IMR-90 (cell line): ENCODE measurements at regions not wholly inside any gene's neighbourhood (a gene's known extent, or its start where the extent isn't known, plus 50 kb on each side); places are given as distances from the start of the nearest gene placed in this dataset.

ENCODE experiments used
- ATAC-seq: fragments of 200-7000 bp; cut with Tn5 transposase; 2 replicates; pipeline ENCODE4 v1.9.1; 2020; ENCODE audit warnings: low read depth, mild to moderate bottlenecking, moderate library complexity
- BruUV-seq: library from RNA; stranded (reverse); fragments of 400-500 nt; replicated peaks from 2 replicates; lab custom pipeline; 2021; lab: Mats Ljungman, UMichigan
- CTCF ChIA-PET: fragments of 300-600 bp; formaldehyde crosslinking; extraction: SDS; loops from one replicate; lab custom pipeline; 2021; ENCODE audit warnings: antibody characterized with exemption; lab: Yijun Ruan, JAX
- POLR2A ChIA-PET: fragments of 300-600 bp; sonication (Branson Sonifier 250); formaldehyde crosslinking; loops from one replicate; lab custom pipeline; 2022; ENCODE audit warnings: antibody characterized with exemption; ENCODE audit not compliant: unreplicated experiment; lab: Charles Lee
- DNase-seq: peaks from one replicate; pipeline ENCODE4 v3.0.0; 2013
- H2AFZ ChIP-seq: replicated peaks from 2 replicates; pipeline ENCODE3; 2013; ENCODE audit warnings: low read length, mild to moderate bottlenecking; ENCODE audit not compliant: poor library complexity
- H2AK5ac ChIP-seq: 2 replicates; pipeline ENCODE4 v1.6.1; 2013; ENCODE audit warnings: low read depth, low read length, inconsistent platforms
- H2AK9ac ChIP-seq: replicated peaks from 2 replicates; pipeline ENCODE3; 2013; ENCODE audit warnings: mild to moderate bottlenecking, low read depth, low read length, moderate library complexity; ENCODE audit not compliant: poor library complexity
- H2BK120ac ChIP-seq: 2 replicates; pipeline ENCODE4 v1.6.1; 2013; ENCODE audit warnings: low read depth, low read length, inconsistent platforms
- H2BK15ac ChIP-seq: 3 replicates; pipeline ENCODE4 v1.6.1; 2013; ENCODE audit warnings: low read depth, low read length, inconsistent platforms
- H2BK20ac ChIP-seq: 2 replicates; pipeline ENCODE4 v1.6.1; 2013; ENCODE audit warnings: low read depth, mild to moderate bottlenecking, inconsistent platforms, low read length, moderate library complexity
- H2BK5ac ChIP-seq: 2 replicates; pipeline ENCODE4 v1.6.1; 2013; ENCODE audit warnings: mild to moderate bottlenecking, low read depth, low read length, inconsistent platforms; ENCODE audit not compliant: poor library complexity, severe bottlenecking
- H3K14ac ChIP-seq: replicated peaks from 2 replicates; pipeline ENCODE4 v1.6.1; 2013; ENCODE audit warnings: low read depth, low read length, inconsistent platforms
- H3K18ac ChIP-seq: 2 replicates; pipeline ENCODE4 v1.6.1; 2013; ENCODE audit warnings: low read depth, low read length, control low read depth
- H3K23ac ChIP-seq: 2 replicates; pipeline ENCODE4 v1.6.1; 2013; ENCODE audit warnings: low read depth, low read length, inconsistent platforms
- H3K27ac ChIP-seq: 2 replicates; pipeline ENCODE4 v1.5.1; 2013; ENCODE audit warnings: mild to moderate bottlenecking, control low read depth, low read length; ENCODE audit not compliant: insufficient read depth
- H3K27me3 ChIP-seq: 2 replicates; pipeline ENCODE4 v1.6.1; 2013; ENCODE audit warnings: low read length; ENCODE audit not compliant: control insufficient read depth, insufficient read depth
- H3K36me3 ChIP-seq: 2 replicates; pipeline ENCODE4 v1.6.1; 2013; ENCODE audit warnings: low read length, mixed read lengths; ENCODE audit not compliant: control insufficient read depth, insufficient read depth
- H3K4ac ChIP-seq: 2 replicates; pipeline ENCODE4 v1.6.1; 2013; ENCODE audit warnings: low read depth, low read length, inconsistent platforms
- H3K4me1 ChIP-seq: 2 replicates; pipeline ENCODE4 v1.6.1; 2013; ENCODE audit warnings: low read length, mixed read lengths; ENCODE audit not compliant: control insufficient read depth, insufficient read depth
- H3K4me2 ChIP-seq: 2 replicates; pipeline ENCODE4 v1.6.1; 2013; ENCODE audit warnings: low read depth, mild to moderate bottlenecking, control low read depth, low read length, moderate library complexity
- H3K4me3 ChIP-seq: 2 replicates; pipeline ENCODE4 v1.5.1; 2013; ENCODE audit warnings: low read depth, mild to moderate bottlenecking, control low read depth, low read length, moderate library complexity; ENCODE audit not compliant: insufficient read depth
- H3K56ac ChIP-seq: 2 replicates; pipeline ENCODE4 v1.6.1; 2013; ENCODE audit warnings: low read length, inconsistent platforms; ENCODE audit not compliant: insufficient read depth; ENCODE audit errors: extremely low read depth
- H3K79me1 ChIP-seq, 2 experiments: 2 replicates each; pipeline ENCODE4 v1.6.1; 2013; ENCODE audit warnings: low read length in 2 of 2, inconsistent platforms in 1 of 2, low read depth in 1 of 2
- H3K9ac ChIP-seq: 2 replicates; pipeline ENCODE4 v1.6.1; 2013; ENCODE audit warnings: low read depth, low read length, control low read depth
- H3K9me1 ChIP-seq: 2 replicates; pipeline ENCODE4 v1.6.1; 2013; ENCODE audit warnings: low read length, inconsistent platforms; ENCODE audit not compliant: insufficient read depth
- H3K9me3 ChIP-seq: 2 replicates; pipeline ENCODE4 v1.6.1; 2013; ENCODE audit warnings: low read length; ENCODE audit not compliant: control insufficient read depth, insufficient read depth
- H4K20me1 ChIP-seq: 2 replicates; pipeline ENCODE4 v1.6.1; 2013; ENCODE audit warnings: low read length, inconsistent platforms; ENCODE audit not compliant: insufficient read depth
- H4K5ac ChIP-seq: 2 replicates; pipeline ENCODE4 v1.6.1; 2013; ENCODE audit warnings: mild to moderate bottlenecking, low read depth, low read length, control low read depth
- H4K8ac ChIP-seq, 2 experiments: 2 replicates each; pipeline ENCODE4 v1.6.1; 2013; ENCODE audit warnings: low read depth in 2 of 2, low read length in 2 of 2, control low read depth in 1 of 2, inconsistent platforms in 1 of 2
- H4K91ac ChIP-seq: 2 replicates; pipeline ENCODE4 v1.6.1; 2013; ENCODE audit warnings: low read depth, low read length, inconsistent platforms; ENCODE audit not compliant: insufficient read depth
- BHLHE40 ChIP-seq: fragments of 150-350 bp; IDR thresholded peaks from 2 replicates; pipeline ENCODE4 v1.6.1; 2016; ENCODE audit warnings: mild to moderate bottlenecking, low read depth, low read length
- CEBPB ChIP-seq: IDR thresholded peaks from 2 replicates; pipeline ENCODE4 v1.6.1; 2012; ENCODE audit warnings: low read depth, low read length, improper control_type of control experiment
- CHD1 ChIP-seq: IDR thresholded peaks from 2 replicates; pipeline ENCODE4 v1.6.1; 2012; ENCODE audit warnings: low read depth, low read length, improper control_type of control experiment
- CTCF ChIP-seq: conservative IDR thresholded peaks from 2 replicates; pipeline ENCODE4 v1.5.1; 2012; ENCODE audit warnings: mild to moderate bottlenecking, low read depth, low read length, improper control_type of control experiment
- FOS ChIP-seq: fragments of 150-350 bp; IDR thresholded peaks from 2 replicates; pipeline ENCODE4 v1.6.1; 2016; ENCODE audit warnings: low read depth, low read length
- MAFK ChIP-seq: IDR thresholded peaks from 2 replicates; pipeline ENCODE4 v1.6.1; 2012; ENCODE audit warnings: low read depth, low read length, improper control_type of control experiment
- MAZ ChIP-seq: IDR thresholded peaks from 2 replicates; pipeline ENCODE4 v1.6.1; 2012; ENCODE audit warnings: low read depth, mild to moderate bottlenecking, low read length, improper control_type of control experiment, moderate library complexity, borderline replicate concordance
- MXI1 ChIP-seq: IDR thresholded peaks from 2 replicates; pipeline ENCODE4 v1.6.1; 2012; ENCODE audit warnings: low read depth, mild to moderate bottlenecking, low read length, moderate library complexity, borderline replicate concordance
- NFE2L2 ChIP-seq: fragments of 150-350 bp; IDR thresholded peaks from 2 replicates; pipeline ENCODE4 v1.6.1; 2016; ENCODE audit warnings: low read depth, mild to moderate bottlenecking, low read length
- POLR2A ChIP-seq: IDR thresholded peaks from 2 replicates; pipeline ENCODE4 v1.6.1; 2012; ENCODE audit warnings: mild to moderate bottlenecking, low read depth, low read length
- RAD21 ChIP-seq: IDR thresholded peaks from 2 replicates; pipeline ENCODE4 v1.6.1; 2012; ENCODE audit warnings: low read length, improper control_type of control experiment
- RCOR1 ChIP-seq: IDR thresholded peaks from 2 replicates; pipeline ENCODE4 v1.6.1; 2012; ENCODE audit warnings: mild to moderate bottlenecking, low read length, improper control_type of control experiment; ENCODE audit not compliant: insufficient replicate concordance
- RFX5 ChIP-seq: IDR thresholded peaks from 2 replicates; pipeline ENCODE4 v1.8.0; 2012; ENCODE audit warnings: low read depth, mild to moderate bottlenecking, low read length, moderate library complexity
- SMC3 ChIP-seq: fragments of 150-350 bp; IDR thresholded peaks from 2 replicates; pipeline ENCODE4 v1.6.1; 2016; ENCODE audit warnings: low read depth, mild to moderate bottlenecking, antibody characterized with exemption, low read length, moderate library complexity
- USF2 ChIP-seq: fragments of 150-350 bp; IDR thresholded peaks from 2 replicates; pipeline ENCODE4 v1.6.1; 2017; ENCODE audit warnings: mild to moderate bottlenecking, antibody characterized with exemption, low read length, low read depth
- WGBS, 2 experiments: methylation state at CpG; one replicate each; pipeline versions ENCODE4 v1.1.5 to v1.1.7; 2013; ENCODE audit warnings: missing lambda C conversion rate in 2 of 2; ENCODE audit not compliant: insufficient read length in 1 of 2; ENCODE audit errors: extremely low coverage in 2 of 2; 5-methylcytosine and 5-hydroxymethylcytosine counted together
- dilution Hi-C: fragments of 300-500 bp; cut with HindIII; formaldehyde crosslinking; loops from one replicate; pipeline ENCODE4 v1.14.3; 2018; ENCODE audit warnings: low sequenced_read_pairs; ENCODE audit not compliant: unreplicated experiment
- in situ Hi-C: fragments of 300-500 bp; cut with MboI; formaldehyde crosslinking; loops from 3 replicates; pipeline ENCODE4 v1.14.3; 2019; ENCODE audit warnings: low sequenced_read_pairs, inconsistent platforms, mixed read lengths
- intact Hi-C: fragments of 100-400 bp; cut with micrococcal nuclease; formaldehyde crosslinking; loops from 2 replicates; pipeline ENCODE4 v1.10.0; 2022
- TF ChIP-seq, protein P1 (sequence below): fragments of 150-350 bp; IDR thresholded peaks from 2 replicates; pipeline ENCODE4 v1.6.1; 2016; ENCODE audit warnings: low read depth, mild to moderate bottlenecking, low read length, moderate library complexity, borderline replicate concordance

DNA sequence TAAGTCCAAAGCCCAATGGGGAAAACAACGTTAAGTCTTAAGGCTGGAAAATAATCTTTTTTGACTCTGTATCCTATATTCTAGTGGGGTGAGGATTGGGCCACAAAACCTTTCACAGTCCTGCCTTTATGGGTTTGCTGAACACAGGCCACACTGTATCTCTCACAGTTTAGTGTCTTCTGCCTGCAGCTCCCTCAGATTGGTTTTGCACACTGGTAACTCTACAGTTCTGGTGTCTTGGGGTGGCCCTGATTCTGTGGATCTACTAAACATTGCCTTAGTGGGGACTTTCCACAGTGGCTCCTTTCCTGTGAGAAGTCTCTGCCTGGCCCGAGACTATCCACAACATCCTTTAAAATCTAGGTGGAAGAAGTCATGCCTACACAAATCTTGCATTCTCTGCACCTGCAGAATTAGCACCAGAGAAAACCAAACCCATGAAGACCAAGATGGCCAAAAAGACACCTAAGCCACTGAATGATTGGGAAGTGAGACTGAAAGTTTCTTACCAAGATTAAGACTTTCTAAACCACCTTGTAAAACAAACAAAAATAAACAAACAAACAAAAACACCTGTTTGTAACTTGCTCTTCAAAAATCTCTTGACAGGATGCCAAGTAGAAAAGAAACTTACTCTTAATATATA is 150.4 kb upstream of the PCDH10 start:
- Histone ChIP-seq H3K27ac (no peak overlapping the region), H2BK20ac (no peak overlapping the region), H2BK5ac (no peak overlapping the region), H2BK120ac (no peak overlapping the region), H2AK9ac (no peak overlapping the region), H3K4me2 (no peak overlapping the region), H2AK5ac (no peak overlapping the region), H4K8ac (no peak overlapping the region), H3K18ac (no peak overlapping the region), H3K23ac (no peak overlapping the region), H3K9me1 (no peaks in the 10 kb centered on the region), H3K4me1 (no peaks in the 10 kb centered on the region), H3K36me3 (no peaks in the 10 kb centered on the region), H3K4ac (no peak overlapping the region), H3K27me3 (no peaks in the 10 kb centered on the region), H4K91ac (no peak overlapping the region), H2AFZ (no peak overlapping the region), H3K14ac (no peak overlapping the region), H3K9ac (no peak overlapping the region), H2BK15ac (no peak overlapping the region), H3K56ac (no peak overlapping the region), H3K4me3 (no peak overlapping the region), H3K79me1 (no peaks in the 10 kb centered on the region), H3K9me3 (peaks cover 3% of the 10 kb centered on the region), H4K5ac (no peak overlapping the region), H4K20me1 (no peaks in the 10 kb centered on the region)
- no CpG with 5 or more reads among the region's 2 CpGs for WGBS, 2 experiments
- intact Hi-C loops (no loop called here), in situ Hi-C loops (no loop called here), dilution Hi-C loops (no loop called here)
- ChIA-PET CTCF (no interaction called here), POLR2A (no interaction called here)
- ATAC-seq (no peak), DNase-seq (no peak)
- BruUV-seq = no TSS peak
- TF ChIP-seq NFE2L2 (no peak), POLR2A (no peak), RFX5 (no peak), MXI1 (no peak), SMC3 (no peak), MAFK (no peak), CTCF (no peak), RAD21 (no peak), RCOR1 (no peak), FOS (no peak), MAZ (no peak), USF2 (no peak), CEBPB (no peak), BHLHE40 (no peak), CHD1 (no peak)
- TF ChIP-seq, protein P1, sequence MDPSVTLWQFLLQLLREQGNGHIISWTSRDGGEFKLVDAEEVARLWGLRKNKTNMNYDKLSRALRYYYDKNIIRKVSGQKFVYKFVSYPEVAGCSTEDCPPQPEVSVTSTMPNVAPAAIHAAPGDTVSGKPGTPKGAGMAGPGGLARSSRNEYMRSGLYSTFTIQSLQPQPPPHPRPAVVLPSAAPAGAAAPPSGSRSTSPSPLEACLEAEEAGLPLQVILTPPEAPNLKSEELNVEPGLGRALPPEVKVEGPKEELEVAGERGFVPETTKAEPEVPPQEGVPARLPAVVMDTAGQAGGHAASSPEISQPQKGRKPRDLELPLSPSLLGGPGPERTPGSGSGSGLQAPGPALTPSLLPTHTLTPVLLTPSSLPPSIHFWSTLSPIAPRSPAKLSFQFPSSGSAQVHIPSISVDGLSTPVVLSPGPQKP = no peak
